Stimulated activated CD4-positive, alpha-beta T cell treated with anti-CD3 and anti-CD28 coated beads, Interleukin-1b, Interleukin-23, amount 100 ng/mL, for 1 hour (primary cell): ENCODE measurements at regions not wholly inside any gene's neighbourhood (a gene's known extent, or its start where the extent isn't known, plus 50 kb on each side); places are given as distances from the start of the nearest gene placed in this dataset.
"Not testable (repeated sequence)": the region's sequence is repeated elsewhere in the genome, so short reads cannot be mapped to it uniquely, and the experiment has no call there.

Experiments used
- DNase-seq, 2 donors: peaks; one replicate each; pipeline ENCODE4 v3.0.0-alpha.2; 2020; ENCODE audit warnings: low read depth in 2 of 2

DNA sequence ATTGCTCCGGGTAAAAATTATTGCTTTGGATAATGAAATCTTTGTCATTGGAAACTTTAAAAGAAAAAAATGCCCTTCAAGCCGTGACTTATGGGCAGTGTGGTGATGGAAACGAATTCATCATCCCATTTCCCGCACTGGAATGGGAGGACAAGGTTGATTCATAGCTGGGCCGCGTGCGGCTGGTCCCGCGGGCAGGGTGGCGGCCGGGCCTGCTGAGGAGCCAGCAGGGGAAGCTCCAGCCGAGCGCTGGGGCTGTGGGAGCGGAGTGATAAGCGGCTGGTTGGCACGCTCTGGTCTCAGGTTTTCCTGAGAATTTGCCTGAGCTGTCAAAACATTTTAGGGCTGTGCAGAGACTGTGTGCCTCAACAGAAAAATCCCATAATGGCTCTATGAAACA is 351.7 kb downstream of the CDC5L start:
- no peak for DNase-seq

GRCh38 chr6:44740566-44741120 is 353.1 kb downstream of the CDC5L start:
- DNase-seq = no peak

GRCh38 chr6:44742201-44742600 is 354.7 kb downstream of the CDC5L start:
- no peak for DNase-seq

DNA sequence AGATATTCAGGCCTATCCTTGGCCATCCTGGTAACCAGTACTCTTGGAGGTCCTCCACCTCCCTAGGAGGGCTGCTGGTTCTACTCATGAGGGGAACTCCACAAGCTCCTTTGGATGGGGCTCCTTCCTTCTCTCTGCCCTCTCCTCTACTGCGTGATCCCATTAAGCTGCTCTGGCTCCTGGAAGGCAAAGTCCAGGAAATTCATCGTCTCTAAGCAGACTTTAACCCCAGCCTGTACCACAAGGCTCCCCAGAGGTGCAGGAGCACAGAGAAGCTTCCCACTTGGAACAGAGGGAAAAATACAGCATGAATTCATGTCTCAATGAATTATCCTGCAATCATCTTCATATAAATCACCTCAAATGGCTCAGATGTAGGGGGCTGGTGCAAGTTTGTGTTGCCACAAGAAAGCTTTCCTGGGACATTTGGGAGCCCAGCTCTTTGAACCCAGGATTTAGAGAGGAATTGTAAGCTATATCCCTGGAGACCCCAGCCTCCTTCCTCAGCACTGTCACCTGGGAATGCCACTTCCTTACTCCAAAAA is 355.4 kb downstream of the CDC5L start:
- no peak for DNase-seq

DNA sequence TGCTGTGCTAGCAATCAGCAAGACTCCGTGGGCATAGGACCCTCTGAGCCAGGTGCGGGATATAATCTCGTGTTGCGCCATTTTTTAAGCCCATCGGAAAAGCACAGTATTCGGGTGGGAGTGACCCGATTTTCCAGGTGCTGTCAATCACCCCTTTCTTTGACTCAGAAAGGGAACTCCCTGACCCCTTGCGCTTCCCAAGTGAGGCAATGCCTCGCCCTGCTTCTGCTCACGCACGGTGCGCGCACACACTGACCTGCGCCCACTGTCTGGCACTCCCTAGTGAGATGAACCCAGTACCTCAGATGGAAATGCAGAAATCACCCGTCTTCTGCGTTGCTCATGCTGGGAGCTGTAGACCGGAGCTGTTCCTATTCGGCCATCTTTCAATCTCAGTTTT is 372.6 kb downstream of the CDC5L start:
- DNase-seq = not testable (repeated sequence)

GRCh38 chr6:44761046-44761445 is 373.5 kb downstream of the CDC5L start:
- no peak for DNase-seq

GRCh38 chr6:44762496-44762895 is 375.0 kb downstream of the CDC5L start:
- DNase-seq = no peak

DNA sequence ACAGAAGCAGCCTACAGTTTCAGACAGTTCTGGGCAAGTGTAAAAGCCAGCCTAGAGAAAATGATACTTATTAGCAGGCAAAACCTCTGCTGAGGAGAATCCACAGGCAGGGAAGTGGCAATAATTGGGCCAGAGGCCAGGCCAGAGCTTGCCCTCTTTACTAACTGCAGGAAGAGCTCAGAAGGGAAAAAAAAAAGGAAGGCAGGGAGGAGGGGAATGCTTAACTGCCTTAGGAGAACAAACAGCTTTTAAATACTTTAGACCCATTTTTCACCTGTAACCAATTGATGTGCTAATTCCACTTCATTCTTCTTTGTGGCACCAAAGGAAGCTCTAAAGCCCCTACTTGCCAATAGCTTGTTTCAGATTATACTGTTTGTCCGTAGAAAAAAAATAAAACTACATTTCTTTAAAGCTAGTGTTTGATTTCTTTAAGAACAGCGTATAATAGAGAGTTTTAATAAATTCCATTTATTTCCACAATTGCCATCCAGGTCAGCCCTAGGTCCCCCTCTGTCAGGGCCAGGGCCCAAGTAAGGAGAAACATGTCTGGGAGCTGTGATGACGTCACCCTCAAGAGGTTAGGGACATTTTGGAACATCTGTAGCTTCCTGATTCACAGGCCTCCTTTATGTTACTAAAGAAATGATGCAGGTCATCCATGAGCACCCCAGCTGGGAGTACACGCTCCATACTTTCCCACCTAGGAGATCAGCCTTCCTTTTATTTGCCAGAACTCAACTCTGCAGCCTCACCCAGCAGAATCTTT is 384.3 kb downstream of the CDC5L start:
- DNase-seq = no peak

GRCh38 chr6:44772838-44773237 is 385.3 kb downstream of the CDC5L start:
- DNase-seq = no peak

GRCh38 chr6:44775121-44775520 is 387.6 kb downstream of the CDC5L start:
- DNase-seq = no peak

- no peak for DNase-seq
Measured at GRCh38 chr6:44776344-44776743, 388.8 kb downstream of the CDC5L start.

- DNase-seq = no peak
Measured at GRCh38 chr6:44778513-44778912, 391.0 kb downstream of the CDC5L start.
